ENCODE measurements at regions not wholly inside any gene's neighbourhood (a gene's known extent, or its start where the extent isn't known, plus 50 kb on each side); places are given as distances from the start of the nearest gene placed in this dataset.

- no peak for TF ChIP-seq SIX5 (IDR thresholded peaks at IDR 0.05; ENCODE audit: low read depth, low read length)
- TF ChIP-seq HDAC6 (IDR thresholded peaks at IDR 0.05; ENCODE audit: low read depth, low read length): no peak
- no peak for TF ChIP-seq YY1 (IDR thresholded peaks at IDR 0.05; ENCODE audit: low read depth, low read length)
- TF ChIP-seq BRCA1 (IDR thresholded peaks at IDR 0.05; ENCODE audit: low read depth, low read length): no peak
- no peak for TF ChIP-seq MAX (IDR thresholded peaks at IDR 0.05)
- no peak for TF ChIP-seq CTCF (IDR thresholded peaks at IDR 0.05; ENCODE audit: control extremely low read depth in 1 of 3, insufficient read depth in 1 of 3, low read depth in 1 of 3, low read length in 3 of 3)
- TF ChIP-seq CEBPB (IDR thresholded peaks at IDR 0.05; ENCODE audit: low read depth, low read length): no peak
Measured at GRCh38 chr9:14369011-14369410, 55.1 kb upstream of the NFIB start (continued).
